Fibroblast of pulmonary artery (primary cell): ENCODE measurements at regions not wholly inside any gene's neighbourhood (a gene's known extent, or its start where the extent isn't known, plus 50 kb on each side); places are given as distances from the start of the nearest gene placed in this dataset.

Experiments
- DNase-seq: peaks from one replicate; pipeline ENCODE4 v3.0.0-alpha.2; 2010; ENCODE audit warnings: low read depth
- H3K4me3 ChIP-seq: replicated peaks from 2 replicates; pipeline ENCODE4 v1.5.1; 2011; ENCODE audit warnings: low read depth, mild to moderate bottlenecking, control low read depth, low read length, moderate library complexity
- CTCF ChIP-seq: IDR thresholded peaks from 2 replicates; pipeline ENCODE4 v1.5.1; 2011; ENCODE audit warnings: mild to moderate bottlenecking, control low read depth, low read length, inconsistent platforms; ENCODE audit errors: missing control alignments

DNA sequence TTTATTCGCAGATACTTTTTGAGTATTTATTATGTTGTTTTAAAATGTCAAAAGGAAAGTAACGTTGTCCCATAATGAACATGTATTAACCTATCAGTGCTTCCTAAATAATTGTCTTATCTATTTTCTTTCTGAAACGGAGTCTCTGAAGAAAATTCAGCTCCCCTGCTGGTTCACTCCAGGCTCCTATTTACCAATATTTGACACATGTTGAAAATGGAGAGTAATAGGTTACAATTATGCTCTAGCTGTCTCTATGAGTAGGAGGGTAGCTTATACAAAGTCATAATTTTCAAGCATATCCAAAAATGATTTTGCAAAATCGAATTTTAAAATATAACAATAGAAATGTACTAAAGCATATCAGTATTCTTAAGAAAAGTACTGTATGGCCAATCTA lies 844.1 kb downstream of the CDH18 start:
- TF ChIP-seq CTCF, result no peak
- no peak for DNase-seq
- H3K4me3 ChIP-seq, result no peak overlapping the region

DNA sequence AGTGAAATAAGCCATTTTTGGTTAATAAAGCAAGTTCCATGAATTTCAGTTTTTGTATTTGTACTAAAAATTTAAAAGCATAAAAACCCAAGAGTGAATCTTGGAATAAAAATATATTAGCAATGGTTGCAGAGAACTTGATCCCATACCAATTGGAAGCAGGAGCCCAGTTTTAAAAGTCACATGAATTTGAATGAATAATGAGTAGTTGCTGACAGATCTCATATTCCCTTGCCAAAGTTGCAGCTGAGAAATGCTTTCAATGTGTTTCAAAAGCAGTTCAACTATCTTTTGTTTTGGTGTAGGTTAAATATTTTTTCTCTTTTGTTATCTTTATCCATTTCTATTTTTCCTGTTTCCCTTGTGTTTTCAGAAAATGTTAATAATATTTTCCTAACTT lies 818.6 kb downstream of the CDH18 start:
- TF ChIP-seq CTCF, result no peak
- DNase-seq, result no peak
- H3K4me3 ChIP-seq, result no peak overlapping the region

DNA sequence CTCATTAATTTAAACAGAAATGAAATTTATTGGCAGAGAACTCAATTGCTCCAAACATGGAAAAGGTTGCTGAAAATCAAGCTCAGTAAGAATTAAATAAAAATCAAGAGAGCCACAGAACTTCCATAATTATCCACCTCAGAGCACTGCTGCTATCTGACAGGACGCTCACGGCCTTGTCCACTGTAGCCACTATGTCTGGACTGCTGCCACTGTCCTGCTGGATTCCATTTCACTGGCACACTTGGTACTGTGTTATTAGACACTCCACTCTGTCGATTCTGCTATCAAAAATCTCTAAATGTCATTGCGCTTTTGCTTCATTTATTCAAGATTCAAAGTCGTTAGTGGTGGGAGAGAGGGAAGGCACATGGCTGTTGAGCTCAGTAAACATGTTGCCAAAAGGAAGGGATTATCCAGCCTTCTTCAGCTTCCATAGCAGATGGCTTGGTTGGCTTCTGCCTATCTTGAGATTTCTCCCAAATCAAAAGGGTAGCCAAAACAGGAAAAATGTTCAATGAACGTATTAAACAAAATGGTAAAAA lies 815.0 kb downstream of the CDH18 start:
- DNase-seq, result no peak
- no peak for TF ChIP-seq CTCF
- H3K4me3 ChIP-seq, result no peak overlapping the region

GRCh38 chr5:19175776-19176570 lies 812.0 kb downstream of the CDH18 start:
- H3K4me3 ChIP-seq, result no peak overlapping the region
- TF ChIP-seq CTCF, result no peak

GRCh38 chr5:19179571-19179970 lies 808.4 kb downstream of the CDH18 start:
- no peak for TF ChIP-seq CTCF
- no peak overlapping the region for H3K4me3 ChIP-seq
- no peak for DNase-seq

More at GRCh38 chr5:19175776-19176570, 812.0 kb downstream of the CDH18 start:
- no peak for DNase-seq

- H3K4me3 ChIP-seq, result no peak overlapping the region
- TF ChIP-seq CTCF, result no peak
- DNase-seq, result no peak
Observed at GRCh38 chr5:19189176-19189575, 798.8 kb downstream of the CDH18 start.

GRCh38 chr5:19193631-19194030 lies 794.4 kb downstream of the CDH18 start:
- no peak for DNase-seq
- no peak for TF ChIP-seq CTCF
- no peak overlapping the region for H3K4me3 ChIP-seq
